Middle frontal gyrus (tissue), 1 donor: ENCODE measurements at regions not wholly inside any gene's neighbourhood (a gene's known extent, or its start where the extent isn't known, plus 50 kb on each side); places are given as distances from the start of the nearest gene placed in this dataset.

Experiments
- DNase-seq: peaks from one replicate; pipeline ENCODE4 v3.0.0-alpha.2; 2015; ENCODE audit warnings: low spot score; ENCODE audit errors: extremely low spot score

- no peak for DNase-seq
Observed at GRCh38 chr6:170162775-170163404, 128.0 kb downstream of the DLL1 start.

GRCh38 chr6:170162011-170162774, 128.7 kb downstream of the DLL1 start:
- DNase-seq = no peak

GRCh38 chr6:170160628-170161611, 130.0 kb downstream of the DLL1 start:
- DNase-seq = no peak

GRCh38 chr6:170160031-170160627, 130.7 kb downstream of the DLL1 start:
- DNase-seq = no peak

GRCh38 chr6:170159022-170159965, 131.6 kb downstream of the DLL1 start:
- DNase-seq = no peak

GRCh38 chr6:170158296-170159021, 132.4 kb downstream of the DLL1 start:
- DNase-seq = no peak

- no peak for DNase-seq
Observed at GRCh38 chr6:170157567-170158218, 133.2 kb downstream of the DLL1 start.

GRCh38 chr6:170156448-170157375, 134.2 kb downstream of the DLL1 start:
- DNase-seq = no peak

- DNase-seq = no peak
Observed at GRCh38 chr6:170155464-170156196, 135.2 kb downstream of the DLL1 start.

GRCh38 chr6:170153436-170154319, 137.2 kb downstream of the DLL1 start:
- no peak for DNase-seq

GRCh38 chr6:170152989-170153388, 137.9 kb downstream of the DLL1 start:
- DNase-seq = no peak

- no peak for DNase-seq
Observed at GRCh38 chr6:170152124-170152926, 138.6 kb downstream of the DLL1 start.

GRCh38 chr6:170151804-170152123, 139.1 kb downstream of the DLL1 start:
- no peak for DNase-seq

GRCh38 chr6:170151321-170151771, 139.5 kb downstream of the DLL1 start:
- DNase-seq = no peak

- DNase-seq = no peak
Observed at GRCh38 chr6:170150590-170150945, 140.3 kb downstream of the DLL1 start.
